Left kidney (tissue), 1 donor: ENCODE measurements at regions not wholly inside any gene's neighbourhood (a gene's known extent, or its start where the extent isn't known, plus 50 kb on each side); places are given as distances from the start of the nearest gene placed in this dataset.
"Not testable (repeated sequence)": the region's sequence is repeated elsewhere in the genome, so short reads cannot be mapped to it uniquely, and the experiment has no call there.

Source experiments
- DNase-seq: peaks from one replicate; pipeline ENCODE4 v3.0.0-alpha.2; 2013

- DNase-seq = no peak
These were observed 113.8 kb upstream of the ZC3H11B start for GRCh38 chr1:219726480-219727272.

- no peak for DNase-seq
These were observed 111.5 kb upstream of the ZC3H11B start for GRCh38 chr1:219724440-219724839.

GRCh38 chr1:219717536-219717935 is 104.6 kb upstream of the ZC3H11B start:
- DNase-seq = no peak

GRCh38 chr1:219716611-219717114 is 103.8 kb upstream of the ZC3H11B start:
- no peak for DNase-seq

GRCh38 chr1:219713981-219714381 is 101.1 kb upstream of the ZC3H11B start:
- peak; percentile 3 for DNase-seq

- no peak for DNase-seq
These were observed 99.6 kb upstream of the ZC3H11B start for GRCh38 chr1:219712506-219712905.

- DNase-seq = peak; percentile 13
These were observed 97.8 kb upstream of the ZC3H11B start for GRCh38 chr1:219710529-219711194.

GRCh38 chr1:219708919-219709543 is 96.1 kb upstream of the ZC3H11B start:
- DNase-seq = no peak

- not testable (repeated sequence) for DNase-seq
These were observed 95.0 kb upstream of the ZC3H11B start for GRCh38 chr1:219707885-219708284.

GRCh38 chr1:219704331-219704730 is 91.4 kb upstream of the ZC3H11B start:
- not testable (repeated sequence) for DNase-seq

GRCh38 chr1:219703368-219703639 is 90.4 kb upstream of the ZC3H11B start:
- DNase-seq = no peak

- no peak for DNase-seq
These were observed 88.6 kb upstream of the ZC3H11B start for GRCh38 chr1:219701476-219701875.

- no peak for DNase-seq
These were observed 87.0 kb upstream of the ZC3H11B start for GRCh38 chr1:219699870-219700269.

GRCh38 chr1:219697682-219698081 is 84.8 kb upstream of the ZC3H11B start:
- no peak for DNase-seq

GRCh38 chr1:219692981-219693380 is 80.1 kb upstream of the ZC3H11B start:
- no peak for DNase-seq

- no peak for DNase-seq
These were observed 76.9 kb upstream of the ZC3H11B start for GRCh38 chr1:219689774-219690173.

- no peak for DNase-seq
These were observed 74.9 kb upstream of the ZC3H11B start for GRCh38 chr1:219687779-219688178.

- DNase-seq = no peak
These were observed 73.3 kb upstream of the ZC3H11B start for GRCh38 chr1:219686171-219686570.

- no peak for DNase-seq
These were observed 69.9 kb upstream of the ZC3H11B start for GRCh38 chr1:219682788-219683187.

GRCh38 chr1:219681876-219682275 is 69.0 kb upstream of the ZC3H11B start:
- no peak for DNase-seq

- DNase-seq = no peak
These were observed 63.3 kb upstream of the ZC3H11B start for GRCh38 chr1:219676012-219676765.

- no peak for DNase-seq
These were observed 57.7 kb upstream of the ZC3H11B start for GRCh38 chr1:219670426-219671149.
